CD1c-positive myeloid dendritic cell (primary cell): ENCODE measurements at regions not wholly inside any gene's neighbourhood (a gene's known extent, or its start where the extent isn't known, plus 50 kb on each side); places are given as distances from the start of the nearest gene placed in this dataset.

Experiments
- DNase-seq: peaks from one replicate; pipeline ENCODE4 v3.0.0-alpha.2; 2016; ENCODE audit errors: extremely low spot score

DNA sequence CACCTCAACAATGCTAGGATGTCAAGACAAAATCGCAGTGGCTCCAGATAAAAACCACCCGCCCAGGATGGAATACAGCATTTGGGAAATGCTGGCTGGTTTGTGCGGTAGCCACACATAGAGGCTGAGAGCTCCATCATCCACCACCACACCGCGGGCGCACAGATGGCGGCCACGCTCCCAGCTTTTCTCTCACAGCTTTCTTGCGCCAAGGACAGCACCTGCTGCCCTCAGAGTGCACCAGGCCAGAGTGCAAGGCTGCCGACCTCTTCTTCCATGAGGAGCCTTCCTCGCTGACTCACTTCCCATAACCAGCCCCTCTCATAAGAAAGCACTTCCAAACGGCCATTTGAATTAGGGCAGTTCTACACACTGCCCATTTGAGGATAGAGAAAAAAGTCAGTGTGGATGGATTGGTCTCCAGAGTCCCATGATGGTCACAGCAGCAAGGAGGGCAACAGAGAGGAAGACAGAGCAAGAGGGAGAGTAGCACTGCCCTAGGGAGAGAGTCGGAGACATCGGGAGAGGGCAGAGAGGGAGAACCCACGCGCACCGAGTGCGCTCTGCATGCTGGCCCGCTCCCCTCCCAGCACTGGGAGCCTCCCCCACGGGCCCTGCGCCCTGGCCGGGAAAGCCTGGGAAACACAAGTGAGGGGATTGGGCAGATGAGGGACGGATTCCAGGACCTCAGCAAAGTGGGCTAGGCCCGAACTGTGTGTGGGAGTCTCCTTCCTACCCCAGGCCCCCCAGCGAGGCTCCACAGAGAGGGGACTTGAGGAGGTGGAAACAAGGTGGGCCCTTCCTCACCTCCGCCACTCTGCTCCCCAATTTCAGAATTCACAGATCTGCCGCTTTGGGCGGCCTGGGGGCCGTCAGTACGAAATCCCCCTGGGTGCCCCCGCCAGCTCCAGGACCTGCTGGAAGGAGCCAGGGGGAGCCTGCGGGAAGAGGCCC, 156.9 kb downstream of the USP12 start:
- no peak for DNase-seq

GRCh38 chr13:27012482-27013197, 159.0 kb downstream of the USP12 start:
- DNase-seq, result peak; percentile 4

GRCh38 chr13:27011661-27012060, 159.9 kb downstream of the USP12 start:
- no peak for DNase-seq

DNA sequence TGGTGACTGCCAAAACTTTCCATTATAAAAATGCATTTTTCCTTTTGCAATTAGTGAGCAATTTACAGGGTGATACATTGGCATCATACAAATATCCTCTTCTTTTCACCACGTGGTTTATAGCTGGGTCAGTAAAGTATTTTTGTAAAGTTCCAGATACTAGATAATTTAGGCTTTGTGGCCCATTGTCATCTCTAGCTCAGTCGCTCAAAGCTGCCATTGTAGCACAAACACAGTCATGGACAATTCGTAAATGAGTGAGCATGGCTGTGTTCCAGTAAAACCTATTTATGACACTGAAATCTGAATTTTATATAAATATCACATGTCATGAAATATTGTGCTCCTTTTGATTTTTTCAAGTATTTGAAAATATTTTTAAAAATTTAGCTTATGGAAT, 162.9 kb downstream of the USP12 start:
- DNase-seq, result no peak

DNA sequence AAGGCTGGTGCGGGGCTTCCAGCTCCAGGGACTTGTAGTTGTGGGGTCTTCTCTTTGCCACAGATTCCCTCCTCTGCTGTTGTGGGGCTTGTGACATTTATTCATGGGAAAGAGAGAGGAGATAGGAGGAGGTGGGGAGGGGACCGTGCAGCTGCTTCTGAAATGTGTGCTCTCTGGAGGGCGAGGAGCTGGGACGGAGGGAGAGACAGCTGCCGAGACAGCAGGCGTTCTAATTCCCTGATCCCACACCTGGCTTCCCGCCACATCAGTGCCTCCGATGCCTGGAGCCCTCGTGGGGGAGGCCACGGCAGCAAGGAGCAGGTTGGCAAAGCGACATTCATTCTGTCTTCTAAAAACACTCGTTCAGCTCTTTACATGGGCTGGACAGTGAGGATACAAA, 164.4 kb downstream of the USP12 start:
- no peak for DNase-seq

GRCh38 chr13:27006519-27007161, 165.0 kb downstream of the USP12 start:
- DNase-seq, result no peak

DNA sequence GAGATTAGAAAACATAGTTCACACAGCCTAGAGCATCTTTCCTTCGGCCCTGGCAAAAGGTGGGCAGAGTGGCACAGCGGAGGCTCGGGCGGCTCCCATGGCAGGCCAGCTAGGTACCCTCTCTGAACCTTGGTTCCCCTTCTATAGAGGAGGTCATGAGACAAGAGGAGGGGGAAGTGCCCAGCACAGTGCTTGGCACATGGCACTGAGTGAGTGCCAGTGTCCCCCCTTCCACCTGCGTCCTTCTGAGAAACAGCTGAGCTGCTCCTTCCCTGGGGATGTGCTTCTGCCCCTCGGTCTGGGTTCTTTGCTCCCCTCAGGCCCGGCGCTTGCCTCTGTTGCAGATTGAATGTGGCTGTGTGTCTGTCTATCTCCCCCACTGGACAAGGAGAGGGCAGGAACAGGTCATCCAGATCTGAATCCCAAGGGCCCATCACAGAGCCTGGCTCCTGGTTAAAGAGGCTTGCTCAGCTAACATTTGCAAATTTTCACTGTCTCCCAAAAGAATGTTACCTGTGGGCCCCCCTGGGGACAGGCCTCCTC, 165.6 kb downstream of the USP12 start:
- DNase-seq, result no peak

DNA sequence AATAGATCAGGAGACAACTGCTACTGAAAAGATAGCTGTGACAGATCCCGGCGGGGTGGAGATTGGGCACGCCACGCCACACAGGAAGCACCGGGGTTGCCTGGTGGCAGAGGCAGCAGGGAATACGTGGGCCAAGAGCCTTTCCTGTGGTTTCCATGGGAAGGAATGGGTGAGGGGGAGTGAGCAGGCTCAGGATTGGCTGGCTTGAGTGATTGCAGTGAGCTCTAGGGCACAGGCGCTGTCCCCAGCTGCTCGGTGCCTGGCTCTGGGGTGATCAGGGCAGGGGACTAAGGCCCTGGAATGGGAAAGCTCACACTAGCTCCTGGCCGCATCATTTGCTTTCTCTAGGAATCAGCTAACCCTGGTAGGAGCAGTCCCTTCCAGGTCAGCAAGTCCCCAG, 166.1 kb downstream of the USP12 start:
- no peak for DNase-seq

- DNase-seq, result no peak
Observed at GRCh38 chr13:27004866-27005265, 166.7 kb downstream of the USP12 start.

- DNase-seq, result no peak
Observed at GRCh38 chr13:27004326-27004725, 167.3 kb downstream of the USP12 start.

GRCh38 chr13:27001705-27002104, 169.9 kb downstream of the USP12 start:
- DNase-seq, result no peak

- DNase-seq, result no peak
Observed at GRCh38 chr13:27000686-27001085, 170.9 kb downstream of the USP12 start.

GRCh38 chr13:26999499-26999898, 172.1 kb downstream of the USP12 start:
- DNase-seq, result no peak

DNA sequence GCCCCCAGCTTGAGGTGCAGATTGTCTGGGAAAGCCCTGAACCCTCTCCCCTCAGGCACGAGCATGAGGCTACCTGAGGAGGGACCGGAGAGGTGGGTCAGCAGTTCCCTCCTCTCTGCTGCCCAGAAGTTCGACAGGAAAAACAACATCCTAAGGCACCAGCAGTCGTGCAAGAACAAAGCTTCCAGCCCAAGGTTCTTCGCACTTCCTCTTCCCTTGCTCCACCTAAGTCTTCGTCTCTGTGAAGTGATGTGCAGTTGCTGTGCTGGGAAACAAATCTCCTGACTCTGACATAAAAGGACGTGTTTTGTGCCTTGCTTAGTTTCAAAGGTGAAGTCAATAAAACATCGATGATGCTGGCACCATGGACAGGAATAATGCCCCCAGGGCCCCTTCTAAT, 173.3 kb downstream of the USP12 start:
- no peak for DNase-seq

DNA sequence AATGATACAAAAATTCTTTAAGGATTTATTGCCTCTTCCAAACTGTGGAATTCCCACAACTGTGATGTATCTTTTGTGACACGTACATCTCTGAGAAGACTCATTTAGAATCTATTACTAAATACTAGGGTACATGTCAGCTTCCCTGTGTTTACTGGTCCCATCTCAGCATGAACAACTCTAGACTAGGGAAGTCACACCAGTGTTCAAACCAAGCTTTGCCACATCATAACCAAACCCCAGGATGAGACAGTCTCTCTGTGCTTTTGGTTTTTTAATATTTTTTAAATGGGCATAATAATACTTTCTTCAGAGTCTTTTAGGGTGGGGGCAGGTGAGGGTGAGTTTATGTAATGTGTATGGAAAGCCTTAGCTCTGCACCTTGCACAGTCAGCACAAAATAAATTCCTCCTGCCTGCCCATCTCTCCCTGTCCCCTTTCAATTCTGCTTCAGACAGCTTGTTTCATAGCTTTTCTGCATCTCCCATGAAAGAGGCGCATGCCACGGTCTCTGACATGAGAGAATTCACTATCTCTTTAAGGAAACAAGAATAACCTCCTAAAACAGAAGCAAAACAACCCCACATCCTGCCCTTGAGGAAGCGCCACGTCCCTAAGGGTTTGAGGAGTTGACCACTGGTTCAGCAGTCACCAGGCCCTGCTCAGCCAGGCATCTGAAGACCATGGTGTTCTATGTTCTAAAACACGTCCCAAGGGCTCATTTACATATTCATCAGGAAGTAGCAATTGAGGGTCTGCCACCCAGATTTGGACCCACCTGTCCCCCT, 174.5 kb downstream of the USP12 start:
- no peak for DNase-seq

- no peak for DNase-seq
Observed at GRCh38 chr13:26995159-26995558, 176.5 kb downstream of the USP12 start.

DNA sequence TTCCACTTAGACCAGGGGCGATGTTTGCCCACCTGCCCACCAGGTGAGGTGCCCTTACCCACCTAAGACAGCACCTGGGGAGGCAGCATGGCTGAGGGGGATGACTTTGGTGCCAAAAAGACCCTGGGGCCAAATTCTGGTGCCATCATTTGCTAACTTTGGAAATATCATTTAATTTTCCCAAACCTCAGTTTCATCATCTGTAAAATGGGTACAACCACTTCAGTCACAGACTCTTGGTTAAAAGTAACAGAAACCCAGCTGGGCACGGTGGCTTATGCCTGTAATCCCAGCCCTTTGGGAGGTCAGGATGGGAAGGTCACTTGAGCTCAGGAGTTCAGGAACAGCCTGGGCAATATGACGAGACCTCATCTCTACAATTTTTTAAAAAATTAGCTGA, 177.8 kb downstream of the USP12 start:
- DNase-seq, result no peak

- no peak for DNase-seq
Observed at GRCh38 chr13:26992951-26993719, 178.5 kb downstream of the USP12 start.

DNA sequence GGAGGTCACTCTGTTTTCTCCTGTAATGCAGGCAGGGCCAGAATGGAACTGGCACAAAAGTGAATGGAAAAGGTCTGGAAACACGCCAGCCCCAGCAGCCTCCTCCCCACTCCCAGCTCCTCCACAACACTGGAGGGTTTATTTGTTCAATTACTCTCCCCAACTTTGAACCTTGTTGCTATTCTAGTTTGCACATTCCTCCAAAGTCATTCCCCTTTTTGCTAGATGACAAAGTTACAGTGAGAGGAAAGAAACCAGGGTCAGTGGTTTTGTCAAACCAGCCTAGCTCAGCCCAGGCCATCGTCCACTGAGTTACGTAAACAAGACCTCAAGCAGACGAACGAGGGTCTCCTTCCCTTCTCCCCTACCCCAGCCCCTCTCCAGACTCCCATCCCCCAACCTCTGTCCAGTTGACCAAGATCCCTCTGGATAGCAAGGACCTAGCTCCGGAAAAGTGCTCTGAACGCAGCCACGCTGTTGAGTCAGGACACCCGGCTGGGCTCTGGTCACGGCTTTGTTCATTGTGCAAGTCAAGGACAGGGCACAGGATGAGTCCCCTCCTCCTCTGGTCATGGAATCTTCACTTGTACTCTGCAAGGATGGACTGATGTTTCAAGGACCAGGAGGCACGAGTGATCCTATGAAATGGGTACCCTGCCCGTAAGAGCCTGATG, 180.0 kb downstream of the USP12 start:
- no peak for DNase-seq
